NCI-H510A (cell line): ENCODE measurements at regions not wholly inside any gene's neighbourhood (a gene's known extent, or its start where the extent isn't known, plus 50 kb on each side); places are given as distances from the start of the nearest gene placed in this dataset.

ENCODE experiments used
- DNase-seq: peaks from one replicate; lab custom pipeline; 2025; lab: John Stamatoyannopoulos, UW

DNA sequence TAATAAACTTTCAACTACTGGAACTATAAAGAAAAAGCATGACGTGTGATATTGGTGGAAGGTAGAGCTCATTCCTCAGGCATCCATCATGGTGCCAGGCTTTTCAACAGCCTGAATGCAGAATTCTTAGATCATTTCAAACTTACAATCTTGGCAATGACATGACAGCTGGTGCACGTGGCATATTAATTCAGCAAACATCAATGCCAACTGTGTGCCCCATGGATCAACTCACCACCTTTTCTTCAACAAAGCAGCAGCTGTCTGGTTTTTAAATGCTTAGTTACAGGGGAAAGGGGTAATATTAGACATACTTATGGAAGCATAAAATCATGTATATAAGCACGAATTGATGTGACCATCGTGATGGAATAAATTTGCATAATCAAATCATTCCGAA lies 56.0 kb upstream of the OR13F1 start:
- DNase-seq, result no peak
